K562 (cell line): ENCODE measurements at regions not wholly inside any gene's neighbourhood (a gene's known extent, or its start where the extent isn't known, plus 50 kb on each side); places are given as distances from the start of the nearest gene placed in this dataset.

Source experiments
- ATAC-seq: fragments of 200-7000 bp; cut with Tn5 transposase; 3 replicates; pipeline ENCODE4 v1.9.1; 2020; ENCODE audit warnings: moderate library complexity
- BruUV-seq: library from RNA; stranded (reverse); fragments of 400-500 nt; replicated peaks from 2 replicates; lab custom pipeline; 2021; lab: Mats Ljungman, UMichigan
- CTCF ChIA-PET: fragments of 300-600 bp; formaldehyde crosslinking; extraction: SDS; loops from one replicate; lab custom pipeline; 2021; ENCODE audit warnings: low intra/inter-chr PET ratio; lab: Yijun Ruan, JAX
- POLR2A ChIA-PET: fragments of 300-600, 350-650 bp; sonication (Branson Sonifier 250); formaldehyde crosslinking; extraction: SDS; loops from one replicate; lab custom pipeline; 2021; ENCODE audit warnings: antibody characterized with exemption, inconsistent platforms; lab: Yijun Ruan, JAX
- DNase-seq, 4 experiments: peaks; one replicate each; pipeline versions ENCODE4 v3.0.0 to v3.0.0-alpha.2; 2011 to 2018; ENCODE audit warnings: low spot score in 3 of 4, mixed read lengths in 3 of 4; ENCODE audit errors: extremely low read depth in 1 of 4
- FAIRE-seq: peaks from 2 replicates; lab custom pipeline; 2011; peaks lifted over from hg19 to GRCh38; lab: Jason Lieb, UNC
- H2AFZ ChIP-seq: 2 replicates; pipeline ENCODE4 v1.6.0; 2011; ENCODE audit warnings: low read depth, low read length, control low read depth, inconsistent platforms
- H3K27ac ChIP-seq: fragments of 200-600 bp; 3 replicates; pipeline ENCODE4 v1.8.0; 2011; ENCODE audit warnings: low read depth, mild to moderate bottlenecking, control low read depth, inconsistent platforms, low read length, moderate library complexity, mixed read lengths; ENCODE audit errors: extremely low read depth
- H3K27me3 ChIP-seq, 2 experiments: fragments of 300-600 bp in 1 of 2; 2 replicates in 1 of 2; 3 replicates in 1 of 2; pipeline versions ENCODE4 v1.6.0 to v1.8.0; 2011; ENCODE audit warnings: inconsistent platforms in 2 of 2, low read length in 2 of 2, mild to moderate bottlenecking in 1 of 2, mixed read lengths in 1 of 2, moderate library complexity in 1 of 2; ENCODE audit not compliant: control insufficient read depth in 2 of 2, insufficient read depth in 2 of 2
- H3K36me3 ChIP-seq: fragments of 300-600 bp; 3 replicates; pipeline ENCODE4 v1.8.0; 2011; ENCODE audit warnings: mild to moderate bottlenecking, low read length, inconsistent platforms; ENCODE audit not compliant: control insufficient read depth, insufficient read depth
- H3K4me1 ChIP-seq, 2 experiments: fragments of 200-600 bp in 1 of 2; replicated peaks in 1 of 2; 2 replicates in 1 of 2; 3 replicates in 1 of 2; pipeline versions ENCODE4 v1.5.1 to v1.8.0; 2011; ENCODE audit warnings: inconsistent platforms in 2 of 2, low read length in 2 of 2, mild to moderate bottlenecking in 1 of 2, mixed read lengths in 1 of 2, moderate library complexity in 1 of 2; ENCODE audit not compliant: control insufficient read depth in 2 of 2, insufficient read depth in 2 of 2
- H3K4me2 ChIP-seq: 2 replicates; pipeline ENCODE4 v1.6.1; 2011; ENCODE audit warnings: low read length, control low read depth, inconsistent platforms, mixed read lengths; ENCODE audit not compliant: insufficient read depth
- H3K4me3 ChIP-seq: fragments of 200-600 bp; sonication (generic), shearing (Covaris generic); 2 replicates; pipeline ENCODE4 v1.5.1; 2016; ENCODE audit warnings: control low read depth, inconsistent platforms
- H3K79me2 ChIP-seq: fragments of 200-600 bp; 3 replicates; pipeline ENCODE4 v1.8.0; 2011; ENCODE audit warnings: low read length, inconsistent platforms; ENCODE audit not compliant: control insufficient read depth, insufficient read depth
- H3K9ac ChIP-seq, 2 experiments: 2 replicates each; pipeline versions ENCODE4 v1.6.0 to v1.6.1; 2011; ENCODE audit warnings: low read depth in 2 of 2, low read length in 2 of 2, control low read depth in 1 of 2, inconsistent platforms in 1 of 2, mild to moderate bottlenecking in 1 of 2, mixed read lengths in 1 of 2; ENCODE audit not compliant: insufficient read depth in 1 of 2
- H3K9me1 ChIP-seq: one replicate; pipeline ENCODE4 v1.6.0; 2011; ENCODE audit warnings: inconsistent platforms, mild to moderate bottlenecking, low read length, moderate library complexity; ENCODE audit not compliant: control insufficient read depth, insufficient read depth
- H3K9me3 ChIP-seq: replicated peaks from 2 replicates; pipeline ENCODE4 v1.5.1; 2011; ENCODE audit warnings: low read depth, low read length, inconsistent platforms; ENCODE audit not compliant: control insufficient read depth, insufficient read depth
- H4K20me1 ChIP-seq: replicated peaks from 2 replicates; pipeline ENCODE4 v1.6.1; 2011; ENCODE audit warnings: low read length, inconsistent platforms, mixed read lengths; ENCODE audit not compliant: control insufficient read depth, insufficient read depth
- C11orf30 ChIP-seq: fragments of 450-650 bp; IDR thresholded peaks from 2 replicates; pipeline ENCODE4 v1.6.1; 2016; ENCODE audit warnings: low read depth, mild to moderate bottlenecking
- CREB1 ChIP-seq, 2 experiments: sonication (generic) in 1 of 2; formaldehyde crosslinking in 1 of 2; IDR thresholded peaks; 2 replicates each; pipeline versions ENCODE4 v1.6.1 to v1.8.0; 2012 to 2022; ENCODE audit warnings: inconsistent platforms in 1 of 2, mild to moderate bottlenecking in 1 of 2, missing genetic modification reagents in 1 of 2, moderate library complexity in 1 of 2
- GTF2F1 ChIP-seq: IDR thresholded peaks from 2 replicates; pipeline ENCODE4 v1.6.1; 2011; ENCODE audit warnings: low read depth, low read length, improper control_type of control experiment
- MAFF ChIP-seq: IDR thresholded peaks from 2 replicates; pipeline ENCODE4 v1.6.1; 2012; ENCODE audit warnings: low read length, improper control_type of control experiment
- MAFG ChIP-seq: fragments of 450-650 bp; conservative IDR thresholded peaks from 2 replicates; pipeline ENCODE4 v1.6.1; 2016; ENCODE audit warnings: missing genetic modification characterization, missing compliant biosample characterization
- NFYB ChIP-seq: IDR thresholded peaks from 2 replicates; pipeline ENCODE4 v1.6.1; 2011; ENCODE audit warnings: mild to moderate bottlenecking, moderate library complexity; ENCODE audit not compliant: insufficient read length; ENCODE audit errors: extremely low read depth
- SIX5 ChIP-seq, 2 experiments: IDR thresholded peaks; 2 replicates each; pipeline ENCODE4 v1.6.1; 2011; ENCODE audit warnings: low read length in 2 of 2, borderline replicate concordance in 1 of 2, low read depth in 1 of 2, mild to moderate bottlenecking in 1 of 2, moderate library complexity in 1 of 2; ENCODE audit not compliant: insufficient read depth in 1 of 2
- XRCC3 ChIP-seq: fragments of 450-650 bp; IDR thresholded peaks from 2 replicates; pipeline ENCODE4 v1.6.1; 2017; ENCODE audit warnings: mild to moderate bottlenecking, moderate library complexity
- ZFX ChIP-seq: sonication (generic); formaldehyde crosslinking; IDR thresholded peaks from 2 replicates; pipeline ENCODE4 v1.8.0; 2022; ENCODE audit warnings: mild to moderate bottlenecking, missing genetic modification reagents, moderate library complexity
- ZNF316 ChIP-seq: fragments of 450-650 bp; IDR thresholded peaks from 2 replicates; pipeline ENCODE4 v1.6.1; 2016
- WGBS: fragments of 100-300 bp; shearing (Covaris generic); methylation state at CpG from one replicate; pipeline ENCODE4 v1.1.6; 2016; ENCODE audit warnings: low coverage, mixed read lengths; ENCODE audit not compliant: insufficient coverage; ENCODE audit errors: missing lambda C conversion rate; 5-methylcytosine and 5-hydroxymethylcytosine counted together
- in situ Hi-C: fragments of 300-500 bp; cut with MboI; formaldehyde crosslinking; loops from 4 replicates; pipeline ENCODE4 v1.15.0; 2018; ENCODE audit warnings: inconsistent platforms, mixed read lengths
- intact Hi-C: fragments of 100-400 bp; cut with micrococcal nuclease; formaldehyde crosslinking; loops from 2 replicates; pipeline ENCODE4 v1.14.2; 2022
- TF ChIP-seq, protein P1 (sequence below): IDR thresholded peaks from 3 replicates; pipeline ENCODE4 v1.6.1; 2011; ENCODE audit warnings: borderline replicate concordance, mild to moderate bottlenecking; ENCODE audit not compliant: insufficient read length, insufficient read depth

DNA sequence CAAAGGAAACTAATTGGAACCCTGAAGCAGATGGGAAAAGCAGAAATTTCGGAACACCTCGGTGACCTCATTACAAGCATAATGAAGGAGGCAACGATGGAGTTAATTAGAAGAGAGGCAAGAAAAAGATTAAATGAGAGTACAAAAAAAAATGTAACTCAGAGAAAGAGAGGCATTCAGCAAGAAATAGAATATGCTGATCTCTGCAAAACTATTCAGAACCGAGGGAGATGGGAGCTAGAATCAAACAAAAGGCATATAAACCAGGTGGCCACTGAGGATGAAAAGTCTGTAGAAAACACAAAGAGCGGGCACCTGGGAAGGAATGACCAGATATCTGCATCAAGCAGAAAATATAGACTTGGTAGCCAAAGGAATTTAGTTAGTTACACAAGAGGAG is 118.9 kb downstream of the CETN3 start:
- POLR2A ChIA-PET: interaction anchor here (1.5 kb wide), 1 partner anchor 23 kb away, joined by 3 read pairs; no protein-coding TSS in a partner anchor
- no TSS peak for BruUV-seq

DNA sequence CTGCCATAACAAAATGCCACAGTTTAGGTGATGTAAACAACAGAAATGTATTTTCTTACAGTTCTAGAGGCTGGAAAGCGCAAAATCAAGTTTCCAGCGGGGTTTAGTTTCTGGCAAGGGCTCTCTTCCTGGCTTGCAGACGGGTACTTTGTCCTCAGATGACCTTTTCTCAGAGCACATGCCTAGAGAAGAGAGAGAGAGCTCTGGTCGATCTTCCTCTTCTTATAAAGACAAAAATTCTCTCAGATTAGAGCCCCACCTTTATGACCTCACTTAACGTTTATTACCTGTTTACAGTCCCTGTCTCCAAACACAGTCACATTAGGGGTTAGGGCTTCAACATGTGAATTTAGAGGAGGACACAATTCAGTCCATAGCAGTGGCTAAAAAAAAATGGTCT is 119.7 kb downstream of the CETN3 start:
- FAIRE-seq: no peak
- TF ChIP-seq SIX5 (IDR thresholded peaks at IDR 0.05; ENCODE audit: borderline replicate concordance in 1 of 2, insufficient read depth in 1 of 2, low read depth in 1 of 2, low read length in 2 of 2): no peak
- no peak for TF ChIP-seq XRCC3
- TF ChIP-seq CREB1 (IDR thresholded peaks at IDR 0.05): no peak
- TF ChIP-seq CREB1 (CRISPR knock-in tag; IDR thresholded peaks at IDR 0.05): no peak

More for the DNA sequence above, 118.9 kb downstream of the CETN3 start:
- H3K79me2 ChIP-seq: no peaks in the 10 kb centered on the region
- H3K36me3 ChIP-seq: no peaks in the 10 kb centered on the region
- TF ChIP-seq GTF2F1 (no peak), MAFF (peak; percentile 30; the same call in 1 of the 2 replicates), MAFG (tag) (0 out of 2 replicates have a peak, but pooled peaks have one; percentile 30), ZNF316 (peak; percentile 58), NFYB (no peak), ZFX (no peak), C11orf30 (peak; percentile 12; the same call in 1 of the 2 replicates)
- TF ChIP-seq, protein P1, sequence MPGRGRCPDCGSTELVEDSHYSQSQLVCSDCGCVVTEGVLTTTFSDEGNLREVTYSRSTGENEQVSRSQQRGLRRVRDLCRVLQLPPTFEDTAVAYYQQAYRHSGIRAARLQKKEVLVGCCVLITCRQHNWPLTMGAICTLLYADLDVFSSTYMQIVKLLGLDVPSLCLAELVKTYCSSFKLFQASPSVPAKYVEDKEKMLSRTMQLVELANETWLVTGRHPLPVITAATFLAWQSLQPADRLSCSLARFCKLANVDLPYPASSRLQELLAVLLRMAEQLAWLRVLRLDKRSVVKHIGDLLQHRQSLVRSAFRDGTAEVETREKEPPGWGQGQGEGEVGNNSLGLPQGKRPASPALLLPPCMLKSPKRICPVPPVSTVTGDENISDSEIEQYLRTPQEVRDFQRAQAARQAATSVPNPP: no peak
- no peak overlapping the region for H3K9ac ChIP-seq
- no peaks in the 10 kb centered on the region for H3K4me1 ChIP-seq
- in situ Hi-C loops: no loop called here
- no peak overlapping the region for H3K4me2 ChIP-seq
- H3K4me3 ChIP-seq: no peak overlapping the region
- intact Hi-C loops: loop anchor here (10.0 kb wide), 1 partner anchor 244 kb away; no protein-coding TSS in a partner anchor
- no peaks in the 10 kb centered on the region for H3K9me3 ChIP-seq
- FAIRE-seq: no peak
- WGBS: 3% methylated on average over 5 of the region's 5 CpGs
- CTCF ChIA-PET: no interaction called here
- no peaks in the 10 kb centered on the region for H3K9me1 ChIP-seq
- no peak overlapping the region for H3K27ac ChIP-seq
- no peak overlapping the region for H2AFZ ChIP-seq
- H4K20me1 ChIP-seq: no peaks in the 10 kb centered on the region
- no peak for DNase-seq
- H3K27me3 ChIP-seq: no peaks in the 10 kb centered on the region; a peak in 1 of 5 replicates
- no peak for ATAC-seq

More for the DNA sequence above, 119.7 kb downstream of the CETN3 start:
- in situ Hi-C loops (no loop called here), intact Hi-C loops (loop anchor here (10.0 kb wide), 1 partner anchor 245 kb away; no protein-coding TSS in a partner anchor)
- Histone ChIP-seq H2AFZ (no peak overlapping the region), H3K9me1 (no peaks in the 10 kb centered on the region), H4K20me1 (no peaks in the 10 kb centered on the region), H3K27me3 (no peaks in the 10 kb centered on the region; a peak in 1 of 5 replicates), H3K79me2 (no peaks in the 10 kb centered on the region), H3K4me3 (no peak overlapping the region), H3K9ac (no peak overlapping the region), H3K4me1 (no peaks in the 10 kb centered on the region), H3K36me3 (no peaks in the 10 kb centered on the region), H3K27ac (no peak overlapping the region), H3K9me3 (no peaks in the 10 kb centered on the region), H3K4me2 (no peak overlapping the region)
- ATAC-seq (no peak), DNase-seq (no peak)
- ChIA-PET POLR2A (interaction anchor here (1.5 kb wide), 1 partner anchor 23 kb away, joined by 3 read pairs; no protein-coding TSS in a partner anchor), CTCF (no interaction called here)
- WGBS: 0% methylated on average over 5 of the region's 5 CpGs
- BruUV-seq: no TSS peak
